ENCODE measurements at regions not wholly inside any gene's neighbourhood (a gene's known extent, or its start where the extent isn't known, plus 50 kb on each side); places are given as distances from the start of the nearest gene placed in this dataset.
"Not testable (repeated sequence)": the region's sequence is repeated elsewhere in the genome, so short reads cannot be mapped to it uniquely, and the experiment has no call there.

- DNase-seq, result no peak
These were observed 1925.5 kb downstream of the PCDH7 start for GRCh38 chr4:32645653-32646052.

GRCh38 chr4:32658019-32658418 lies 1937.8 kb downstream of the PCDH7 start:
- DNase-seq, result no peak

- DNase-seq, result no peak
These were observed 1941.1 kb downstream of the PCDH7 start for GRCh38 chr4:32661229-32661628.

GRCh38 chr4:32662803-32663202 lies 1942.6 kb downstream of the PCDH7 start:
- DNase-seq, result no peak

GRCh38 chr4:32672359-32672758 lies 1952.2 kb downstream of the PCDH7 start:
- no peak for DNase-seq

GRCh38 chr4:32680946-32681345 lies 1960.8 kb downstream of the PCDH7 start:
- DNase-seq, result no peak

GRCh38 chr4:32684160-32684559 lies 1964.0 kb downstream of the PCDH7 start:
- DNase-seq, result no peak

- DNase-seq, result no peak
These were observed 1966.0 kb downstream of the PCDH7 start for GRCh38 chr4:32686123-32686522.

- DNase-seq, result no peak
These were observed 1969.3 kb downstream of the PCDH7 start for GRCh38 chr4:32689518-32689917.

GRCh38 chr4:32697281-32697814 lies 1977.2 kb downstream of the PCDH7 start:
- no peak for DNase-seq

GRCh38 chr4:32700838-32701237 lies 1980.7 kb downstream of the PCDH7 start:
- no peak for DNase-seq

GRCh38 chr4:32706893-32707292 lies 1986.7 kb downstream of the PCDH7 start:
- DNase-seq, result no peak

GRCh38 chr4:32716090-32716620 lies 1996.0 kb downstream of the PCDH7 start:
- DNase-seq, result not testable (repeated sequence)

GRCh38 chr4:32735856-32736590 lies 2015.9 kb downstream of the PCDH7 start:
- DNase-seq, result no peak

GRCh38 chr4:32744211-32744610 lies 2024.0 kb downstream of the PCDH7 start:
- DNase-seq, result no peak

- peak in 3 of 58 donors; percentile 2 to 17 (median 2) for DNase-seq
These were observed 2025.2 kb downstream of the PCDH7 start for GRCh38 chr4:32745351-32745750.

GRCh38 chr4:32748061-32748460 lies 2027.9 kb downstream of the PCDH7 start:
- DNase-seq, result no peak

GRCh38 chr4:32748498-32748897 lies 2028.3 kb downstream of the PCDH7 start:
- DNase-seq, result no peak

- DNase-seq, result no peak
These were observed 2032.8 kb downstream of the PCDH7 start for GRCh38 chr4:32752962-32753361.

GRCh38 chr4:32768664-32769389 lies 2048.7 kb downstream of the PCDH7 start:
- DNase-seq, result no peak

- no peak for DNase-seq
These were observed 2051.3 kb downstream of the PCDH7 start for GRCh38 chr4:32771491-32771890.

GRCh38 chr4:32775049-32775448 lies 2054.9 kb downstream of the PCDH7 start:
- DNase-seq, result peak in 1 of 58 donors; percentile 4
